RWPE2 (cell line): ENCODE measurements at regions not wholly inside any gene's neighbourhood (a gene's known extent, or its start where the extent isn't known, plus 50 kb on each side); places are given as distances from the start of the nearest gene placed in this dataset.

ENCODE experiments used
- ATAC-seq: fragments of 200-7000 bp; cut with Tn5 transposase; 3 replicates; pipeline ENCODE4 v1.9.1; 2021; ENCODE audit warnings: low read depth
- DNase-seq: peaks from one replicate; pipeline ENCODE4 v3.0.0-alpha.2; 2020; ENCODE audit warnings: low spot score
- H3K27ac ChIP-seq: fragments of 450-650 bp; 2 replicates; pipeline ENCODE4 v1.5.1; 2017; ENCODE audit warnings: mild to moderate bottlenecking; ENCODE audit not compliant: poor library complexity, severe bottlenecking
- H3K27me3 ChIP-seq: fragments of 250-450 bp; sonication (Bioruptor Pico); 2 replicates; pipeline ENCODE4 v1.5.1; 2021; ENCODE audit warnings: mild to moderate bottlenecking, moderate library complexity; ENCODE audit not compliant: insufficient read depth, poor library complexity, severe bottlenecking
- H3K36me3 ChIP-seq: fragments of 250-450 bp; sonication (Bioruptor Pico); 2 replicates; pipeline ENCODE4 v1.5.1; 2020; ENCODE audit warnings: low read depth, mild to moderate bottlenecking, moderate library complexity
- H3K4me1 ChIP-seq: fragments of 250-450 bp; sonication (Bioruptor Pico); 2 replicates; pipeline ENCODE4 v1.5.1; 2021; ENCODE audit warnings: mild to moderate bottlenecking, moderate library complexity; ENCODE audit not compliant: insufficient read depth, poor library complexity, severe bottlenecking
- H3K4me3 ChIP-seq: fragments of 250-450 bp; sonication (Bioruptor Pico); 2 replicates; pipeline ENCODE4 v1.5.1; 2021; ENCODE audit warnings: mild to moderate bottlenecking, moderate library complexity; ENCODE audit not compliant: severe bottlenecking
- H3K9me3 ChIP-seq: fragments of 250-450 bp; sonication (Bioruptor Pico); 2 replicates; pipeline ENCODE4 v1.5.1; 2021; ENCODE audit warnings: mild to moderate bottlenecking, moderate library complexity; ENCODE audit not compliant: severe bottlenecking
- TF ChIP-seq, protein P1 (sequence below): fragments of 450-650 bp; IDR thresholded peaks from one replicate; pipeline ENCODE4 v1.5.1; 2017; ENCODE audit warnings: mild to moderate bottlenecking, moderate library complexity; ENCODE audit not compliant: poor library complexity, severe bottlenecking

DNA sequence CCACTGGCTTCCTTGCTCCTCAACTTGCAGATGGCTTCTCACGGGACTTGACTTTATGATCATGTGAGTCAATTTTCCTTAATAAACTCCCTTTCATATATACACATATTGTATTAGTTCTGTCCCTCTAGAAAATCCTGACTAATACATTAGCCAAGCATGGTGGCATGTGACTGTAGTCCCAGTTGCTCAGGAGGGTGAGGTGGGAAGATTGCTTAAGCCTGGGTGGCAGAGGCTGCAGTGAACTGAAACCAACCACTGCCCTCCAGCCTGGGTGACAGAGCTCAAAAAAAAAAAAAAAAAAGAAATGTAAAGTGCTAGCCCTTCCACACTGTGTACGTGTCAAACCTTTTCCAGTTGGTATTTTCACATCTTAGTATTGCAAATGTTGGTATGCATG lies 857.0 kb downstream of the LTN1 start:
- TF ChIP-seq, protein P1, sequence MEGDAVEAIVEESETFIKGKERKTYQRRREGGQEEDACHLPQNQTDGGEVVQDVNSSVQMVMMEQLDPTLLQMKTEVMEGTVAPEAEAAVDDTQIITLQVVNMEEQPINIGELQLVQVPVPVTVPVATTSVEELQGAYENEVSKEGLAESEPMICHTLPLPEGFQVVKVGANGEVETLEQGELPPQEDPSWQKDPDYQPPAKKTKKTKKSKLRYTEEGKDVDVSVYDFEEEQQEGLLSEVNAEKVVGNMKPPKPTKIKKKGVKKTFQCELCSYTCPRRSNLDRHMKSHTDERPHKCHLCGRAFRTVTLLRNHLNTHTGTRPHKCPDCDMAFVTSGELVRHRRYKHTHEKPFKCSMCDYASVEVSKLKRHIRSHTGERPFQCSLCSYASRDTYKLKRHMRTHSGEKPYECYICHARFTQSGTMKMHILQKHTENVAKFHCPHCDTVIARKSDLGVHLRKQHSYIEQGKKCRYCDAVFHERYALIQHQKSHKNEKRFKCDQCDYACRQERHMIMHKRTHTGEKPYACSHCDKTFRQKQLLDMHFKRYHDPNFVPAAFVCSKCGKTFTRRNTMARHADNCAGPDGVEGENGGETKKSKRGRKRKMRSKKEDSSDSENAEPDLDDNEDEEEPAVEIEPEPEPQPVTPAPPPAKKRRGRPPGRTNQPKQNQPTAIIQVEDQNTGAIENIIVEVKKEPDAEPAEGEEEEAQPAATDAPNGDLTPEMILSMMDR = no peak
- Histone ChIP-seq H3K9me3 (no peaks in the 10 kb centered on the region), H3K4me1 (no peaks in the 10 kb centered on the region), H3K27ac (no peak overlapping the region), H3K4me3 (no peak overlapping the region), H3K27me3 (no peaks in the 10 kb centered on the region), H3K36me3 (no peaks in the 10 kb centered on the region)
- ATAC-seq = no peak
- DNase-seq = no peak

DNA sequence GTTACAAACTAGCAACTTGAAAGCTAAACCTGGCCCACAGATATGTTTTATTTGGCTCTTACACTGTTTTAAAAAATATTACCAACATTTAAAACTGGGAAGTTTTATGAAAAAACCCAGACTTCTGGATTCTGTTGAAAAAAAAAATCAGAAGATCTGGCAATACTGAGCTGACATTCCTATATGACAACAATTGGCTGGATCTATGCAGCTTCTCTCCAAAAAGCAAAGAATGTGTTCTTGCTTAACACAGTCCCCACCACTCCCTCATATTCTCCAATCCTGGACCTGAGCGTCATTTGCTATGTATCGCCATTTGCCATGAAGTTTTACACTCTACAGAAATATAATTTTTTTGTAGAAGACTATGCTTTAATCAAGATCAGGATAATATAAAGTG lies 859.6 kb downstream of the LTN1 start:
- no peak overlapping the region for H3K27ac ChIP-seq

DNA sequence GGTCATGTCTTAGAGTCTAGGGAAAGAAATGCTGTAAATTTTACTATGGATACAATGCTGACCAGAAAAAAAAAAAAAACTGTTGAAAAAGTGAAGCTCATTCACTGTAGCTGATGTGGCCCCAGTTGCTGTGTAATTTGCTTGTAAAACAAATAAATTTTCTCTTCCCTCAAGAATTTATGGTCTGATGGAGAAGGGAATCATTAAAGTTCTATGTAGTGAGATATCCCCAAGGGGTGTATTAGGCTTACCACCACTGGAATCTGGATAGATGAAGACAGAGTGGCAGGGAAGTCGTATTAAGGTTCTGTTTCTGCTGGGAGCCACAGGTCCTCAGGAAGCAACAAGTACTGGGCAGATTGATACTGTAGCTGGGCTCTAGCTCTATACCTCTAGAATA lies 860.0 kb downstream of the LTN1 start:
- no peak overlapping the region for H3K4me3 ChIP-seq
- H3K4me1 ChIP-seq = no peaks in the 10 kb centered on the region
- ATAC-seq (no peak), DNase-seq (no peak)
- TF ChIP-seq, protein P1 = no peak
- H3K27ac ChIP-seq = no peak overlapping the region
- no peaks in the 10 kb centered on the region for H3K27me3 ChIP-seq
- no peaks in the 10 kb centered on the region for H3K36me3 ChIP-seq
- no peaks in the 10 kb centered on the region for H3K9me3 ChIP-seq

More for the DNA sequence above, 859.6 kb downstream of the LTN1 start:
- DNase-seq = no peak
- no peaks in the 10 kb centered on the region for H3K36me3 ChIP-seq
- H3K9me3 ChIP-seq = no peaks in the 10 kb centered on the region
- no peak overlapping the region for H3K4me3 ChIP-seq
- no peak for ATAC-seq
- H3K27me3 ChIP-seq = no peaks in the 10 kb centered on the region
- TF ChIP-seq, protein P1 = no peak
- H3K4me1 ChIP-seq = no peaks in the 10 kb centered on the region

DNA sequence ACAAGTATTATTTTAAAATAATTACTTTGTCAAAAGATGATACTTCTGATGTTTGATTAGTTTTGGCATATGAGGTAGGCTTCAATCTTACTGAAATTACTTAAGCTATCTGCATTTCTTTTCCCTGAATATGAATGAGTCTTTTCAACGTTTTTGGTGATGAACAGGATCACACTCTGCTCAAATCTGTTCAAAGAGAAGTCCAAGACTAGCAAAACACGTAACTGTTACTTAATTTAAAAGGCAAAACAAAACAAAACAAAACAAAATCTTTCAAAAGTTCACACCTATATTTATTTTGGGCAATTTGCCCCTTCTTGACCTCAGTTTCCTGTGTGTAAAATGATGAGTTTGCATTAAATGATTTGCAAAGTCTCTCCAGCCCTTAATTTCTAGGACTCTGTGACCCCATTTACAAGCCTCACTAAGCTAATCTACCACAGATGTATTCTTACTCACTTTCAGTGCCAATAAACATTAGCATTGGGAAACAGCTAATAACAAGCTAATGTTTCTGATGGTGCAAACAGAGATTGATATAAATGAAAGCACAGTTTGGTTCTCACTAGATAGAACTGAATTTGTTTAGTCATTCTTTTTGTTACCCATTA lies 865.4 kb downstream of the LTN1 start:
- Histone ChIP-seq H3K9me3 (no peaks in the 10 kb centered on the region), H3K4me3 (no peak overlapping the region), H3K27me3 (no peaks in the 10 kb centered on the region), H3K27ac (no peak overlapping the region), H3K4me1 (no peaks in the 10 kb centered on the region), H3K36me3 (no peaks in the 10 kb centered on the region)
- no peak for DNase-seq
- TF ChIP-seq, protein P1 = no peak
- ATAC-seq = no peak

DNA sequence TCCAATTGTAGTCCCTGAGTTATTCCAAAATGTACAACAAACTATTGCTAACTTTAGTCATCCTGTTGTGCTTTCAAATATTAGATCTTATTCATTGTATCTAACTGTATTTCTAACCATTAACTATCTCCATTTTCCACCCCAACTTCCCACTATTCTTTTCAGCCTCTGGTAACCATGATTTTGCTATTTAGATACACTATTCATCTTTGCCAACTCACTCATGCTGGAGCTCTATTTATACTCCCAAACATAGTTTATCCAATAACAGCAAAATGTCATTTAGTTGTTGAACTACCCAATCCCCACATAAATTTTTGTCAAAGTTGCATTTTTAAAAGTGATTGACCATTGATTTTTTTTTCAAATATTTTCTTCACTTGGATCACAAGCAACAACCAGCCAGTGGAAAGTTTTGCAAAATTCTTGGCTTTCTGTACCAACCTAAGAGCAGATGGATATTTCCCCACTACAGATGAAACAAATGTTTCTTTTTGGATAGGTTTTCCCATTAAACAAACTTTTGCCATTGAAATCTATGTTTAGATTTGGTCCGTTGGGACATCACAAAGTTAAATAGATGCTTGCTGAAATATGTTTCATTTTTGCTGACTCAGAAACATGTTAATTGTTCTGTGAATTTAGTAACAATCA lies 866.0 kb downstream of the LTN1 start:
- Histone ChIP-seq H3K4me3 (no peak overlapping the region), H3K36me3 (no peaks in the 10 kb centered on the region), H3K27ac (no peak overlapping the region), H3K9me3 (no peaks in the 10 kb centered on the region), H3K27me3 (no peaks in the 10 kb centered on the region), H3K4me1 (no peaks in the 10 kb centered on the region)
- DNase-seq (no peak), ATAC-seq (no peak)
- TF ChIP-seq, protein P1 = no peak
